ENCODE measurements at regions not wholly inside any gene's neighbourhood (a gene's known extent, or its start where the extent isn't known, plus 50 kb on each side); places are given as distances from the start of the nearest gene placed in this dataset.

GRCh38 chr11:50181334-50181733, 148.7 kb downstream of the OR4C45 start:
- Histone ChIP-seq H3K4me2 (ENCODE audit: insufficient read depth, low read length) (no peak overlapping the region), H4K20me1 (replicated peaks; ENCODE audit: control insufficient read depth, insufficient read depth, low read length) (no peaks in the 10 kb centered on the region), H3K27me3 (ENCODE audit: control insufficient read depth in 2 of 2, insufficient read depth in 2 of 2, low read length in 2 of 2) (no peaks in the 10 kb centered on the region), H3K9me1 (ENCODE audit: control insufficient read depth, insufficient read depth, low read length) (no peaks in the 10 kb centered on the region), H3K9me3 (replicated peaks; ENCODE audit: control insufficient read depth, insufficient read depth, low read depth, low read length) (no peaks in the 10 kb centered on the region), H3K9ac (ENCODE audit: insufficient read depth in 1 of 2, low read depth in 2 of 2, low read length in 2 of 2) (no peak overlapping the region), H2AFZ (ENCODE audit: low read depth, low read length) (no peak overlapping the region), H3K79me2 (ENCODE audit: control insufficient read depth, insufficient read depth, low read length) (no peaks in the 10 kb centered on the region), H3K4me1 (replicated peaks in 1 of 2; ENCODE audit: control insufficient read depth in 2 of 2, insufficient read depth in 2 of 2, low read length in 2 of 2) (no peaks in the 10 kb centered on the region), H3K36me3 (ENCODE audit: control insufficient read depth, insufficient read depth, low read length) (no peaks in the 10 kb centered on the region), H3K4me3 (no peak overlapping the region), H3K27ac (ENCODE audit: extremely low read depth, low read depth, low read length) (no peak overlapping the region)
- CTCF ChIA-PET (ENCODE audit: low intra/inter-chr PET ratio) = no interaction called here
- ATAC-seq (no peak), FAIRE-seq (no peak), DNase-seq (ENCODE audit: extremely low read depth in 1 of 4, low spot score in 3 of 4) (no peak)
- in situ Hi-C loops (cut with MboI) (no loop called here), intact Hi-C loops (cut with micrococcal nuclease) (no loop called here)
- WGBS (ENCODE audit: insufficient coverage, low coverage, missing lambda C conversion rate) = 0% methylated on average over 2 of the region's 2 CpGs
- no peak for TF ChIP-seq CCNT2 (IDR thresholded peaks at IDR 0.05; ENCODE audit: borderline replicate concordance, extremely low read depth, insufficient read length, low read depth, low read length)
- TF ChIP-seq PHF20 (IDR thresholded peaks at IDR 0.05; ENCODE audit: partially characterized antibody) = no peak
- no peak for TF ChIP-seq HOXB6 (CRISPR knock-in tag; IDR thresholded peaks at IDR 0.05; ENCODE audit: borderline replicate concordance)
- TF ChIP-seq PRDM10 (IDR thresholded peaks at IDR 0.05; ENCODE audit: partially characterized antibody) = no peak
- TF ChIP-seq SREBF1 (IDR thresholded peaks at IDR 0.05; ENCODE audit: borderline replicate concordance, low read depth, low read length) = no peak
- no peak for TF ChIP-seq NELFE (IDR thresholded peaks at IDR 0.05; ENCODE audit: insufficient read depth, insufficient read length)
- TF ChIP-seq ZNF830 (CRISPR knock-in tag; IDR thresholded peaks at IDR 0.05) = no peak
- TF ChIP-seq RBM22 (IDR thresholded peaks at IDR 0.05; ENCODE audit: low read depth, low read length, poor library complexity, severe bottlenecking) = no peak
- no peak for TF ChIP-seq NCOA2 (IDR thresholded peaks at IDR 0.05; ENCODE audit: partially characterized antibody in 2 of 2)
- POLR2A ChIA-PET = no interaction called here
- BruUV-seq (replicated peaks) = no TSS peak
